H54 (cell line): ENCODE measurements at regions not wholly inside any gene's neighbourhood (a gene's known extent, or its start where the extent isn't known, plus 50 kb on each side); places are given as distances from the start of the nearest gene placed in this dataset.
"Not testable (repeated sequence)": the region's sequence is repeated elsewhere in the genome, so short reads cannot be mapped to it uniquely, and the experiment has no call there.

Experiments
- DNase-seq: peaks from one replicate; pipeline ENCODE4 v3.0.0; 2011; ENCODE audit warnings: low spot score, mixed read lengths; ENCODE audit not compliant: insufficient read length
- FAIRE-seq: peaks from 3 replicates; lab custom pipeline; 2011; peaks lifted over from hg19 to GRCh38; lab: Jason Lieb, UNC
- POLR2A ChIP-seq: IDR thresholded peaks from 2 replicates; pipeline ENCODE4 v1.6.1; 2011; ENCODE audit warnings: low read depth, mild to moderate bottlenecking, low read length

DNA sequence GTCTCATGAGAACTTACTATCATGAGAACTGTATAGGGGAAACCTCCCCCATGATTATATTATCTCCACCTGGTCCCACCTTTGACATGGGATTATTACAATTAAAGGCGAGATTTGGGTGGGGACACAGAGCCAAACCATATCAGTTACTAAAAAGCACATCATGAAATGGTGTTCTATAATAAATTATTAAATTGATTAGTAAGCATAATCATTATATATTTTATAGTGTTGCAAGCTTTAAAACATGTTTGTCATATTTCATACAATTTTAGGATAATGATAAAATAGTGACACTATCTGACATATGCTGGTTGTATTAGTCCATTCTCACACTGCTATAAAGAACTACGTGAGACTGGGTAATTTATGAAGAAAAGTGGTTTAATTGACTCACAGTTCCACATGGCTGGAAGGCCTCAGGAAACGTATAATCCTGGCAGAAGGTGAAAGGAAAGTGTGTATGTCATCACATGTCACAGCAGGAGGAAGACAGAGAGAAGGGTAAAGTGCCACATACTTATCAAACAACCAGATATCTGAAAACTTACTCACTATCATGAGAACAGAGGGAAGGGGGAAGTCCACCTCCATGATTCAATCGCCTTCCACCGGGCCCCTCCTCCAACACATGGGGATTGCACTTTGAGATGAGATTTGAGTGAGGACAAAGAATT is 539.2 kb upstream of the OLFM3 start:
- FAIRE-seq = no peak
- no peak for DNase-seq
- no peak for TF ChIP-seq POLR2A

- no peak for TF ChIP-seq POLR2A
- DNase-seq (no peak), FAIRE-seq (no peak)
These were observed 534.3 kb upstream of the OLFM3 start for GRCh38 chr1:102531036-102531435.

DNA sequence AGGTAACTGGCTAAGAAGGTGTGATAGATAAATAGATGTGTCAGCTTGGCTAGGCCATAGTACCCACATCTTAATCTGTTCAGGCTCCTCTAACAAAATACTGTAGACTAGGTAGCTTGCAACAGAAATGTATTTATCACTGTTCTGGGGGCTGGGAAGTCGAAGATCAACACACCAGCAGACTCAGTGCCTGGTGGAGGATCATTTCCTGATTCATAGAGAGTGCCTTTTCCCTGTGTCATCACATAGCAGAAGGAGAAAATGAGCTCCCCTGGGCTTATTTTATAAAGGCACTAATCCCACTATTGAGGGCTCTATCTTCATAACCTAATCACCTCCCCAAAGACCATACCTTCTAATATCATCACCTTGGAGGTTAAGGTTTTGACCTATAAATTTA is 532.7 kb upstream of the OLFM3 start:
- TF ChIP-seq POLR2A = no peak
- FAIRE-seq (no peak), DNase-seq (no peak)

DNA sequence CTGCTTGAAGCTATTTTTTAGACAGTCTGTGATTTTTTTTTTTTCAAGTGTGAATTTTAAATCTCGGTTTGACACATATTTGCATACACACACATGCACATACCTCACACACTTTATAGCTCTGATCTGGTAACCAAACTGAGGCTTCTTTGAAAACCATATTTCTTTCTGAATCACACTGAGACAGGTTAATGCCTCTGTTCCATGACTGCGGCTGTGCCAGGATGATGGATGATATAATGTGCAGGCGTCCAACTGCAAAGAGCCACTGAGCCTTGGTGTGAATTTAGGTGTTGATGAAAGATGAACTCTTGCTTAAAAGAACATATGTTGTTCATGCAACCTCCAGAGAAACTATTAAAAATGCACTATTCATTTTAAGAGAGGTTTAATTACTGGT is 504.0 kb upstream of the OLFM3 start:
- no peak for TF ChIP-seq POLR2A
- DNase-seq (no peak), FAIRE-seq (no peak)

DNA sequence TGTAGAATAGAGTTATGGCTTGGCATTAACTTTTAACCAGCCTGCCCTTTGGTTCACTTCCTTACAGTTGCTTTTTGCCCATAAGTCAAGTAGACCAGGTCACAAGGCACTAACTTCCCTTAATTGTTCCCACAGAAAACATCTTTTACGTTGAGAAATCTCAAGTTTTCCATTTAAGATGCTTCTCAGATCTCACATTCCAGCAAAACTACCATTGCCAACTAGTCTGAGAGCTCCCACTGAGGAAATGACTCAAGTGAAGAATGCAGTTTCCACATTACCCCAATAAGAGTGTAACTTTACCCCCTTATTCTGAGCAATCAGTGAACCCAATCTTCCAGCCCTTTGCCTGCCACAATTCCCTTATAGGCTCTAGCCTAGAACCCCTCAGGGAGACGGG is 502.2 kb upstream of the OLFM3 start:
- no peak for DNase-seq
- no peak for TF ChIP-seq POLR2A

GRCh38 chr1:102497810-102498209 is 501.1 kb upstream of the OLFM3 start:
- not testable (repeated sequence) for FAIRE-seq, DNase-seq

More for the DNA sequence above, 502.2 kb upstream of the OLFM3 start:
- FAIRE-seq = no peak

DNA sequence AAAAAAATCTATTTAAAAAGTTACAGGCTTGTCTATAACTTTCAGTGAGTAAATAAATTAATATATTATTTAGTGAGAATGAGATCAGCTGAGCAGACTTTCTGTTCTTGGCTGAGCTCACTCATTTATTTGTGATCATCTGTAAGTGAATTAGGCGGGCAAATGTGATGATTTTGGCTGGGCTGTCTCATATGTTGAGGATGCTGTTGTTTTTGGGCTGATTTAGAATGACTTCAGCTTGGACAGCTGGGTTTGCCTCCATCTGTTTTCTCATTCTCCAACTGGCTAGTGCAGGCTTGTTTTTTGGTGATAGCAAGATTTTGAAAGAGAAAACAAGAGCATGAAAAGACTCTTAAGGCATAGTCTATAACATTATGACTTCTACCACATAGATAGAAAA is 475.8 kb upstream of the OLFM3 start:
- TF ChIP-seq POLR2A = no peak
- no peak for FAIRE-seq
- no peak for DNase-seq

- DNase-seq = no peak
- no peak for TF ChIP-seq POLR2A
- FAIRE-seq = no peak
These were observed 474.0 kb upstream of the OLFM3 start for GRCh38 chr1:102470767-102471166.

- DNase-seq (no peak), FAIRE-seq (no peak)
- TF ChIP-seq POLR2A = no peak
These were observed 469.8 kb upstream of the OLFM3 start for GRCh38 chr1:102466487-102466886.

GRCh38 chr1:102463328-102463727 is 466.6 kb upstream of the OLFM3 start:
- FAIRE-seq (no peak), DNase-seq (no peak)
- TF ChIP-seq POLR2A = no peak

DNA sequence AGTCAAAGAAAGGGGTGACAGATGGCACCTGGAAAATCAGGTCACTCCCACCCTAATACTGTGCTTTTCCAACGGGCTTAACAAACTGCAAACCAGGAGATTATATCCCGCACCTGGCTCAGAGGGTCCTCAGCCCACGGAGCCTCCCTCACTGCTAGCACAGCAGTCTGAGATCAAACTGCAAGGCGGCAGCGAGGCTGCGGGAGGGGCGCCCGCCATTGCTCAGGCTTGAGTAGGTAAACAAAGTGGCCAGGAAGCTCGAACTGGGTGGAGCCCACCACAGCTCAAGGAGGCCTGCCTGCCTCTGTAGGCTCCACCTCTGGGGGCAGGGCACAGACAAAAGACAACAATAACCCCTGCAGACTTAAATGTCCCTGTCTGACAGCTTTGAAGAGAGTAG is 445.6 kb upstream of the OLFM3 start:
- not testable (repeated sequence) for DNase-seq, FAIRE-seq

DNA sequence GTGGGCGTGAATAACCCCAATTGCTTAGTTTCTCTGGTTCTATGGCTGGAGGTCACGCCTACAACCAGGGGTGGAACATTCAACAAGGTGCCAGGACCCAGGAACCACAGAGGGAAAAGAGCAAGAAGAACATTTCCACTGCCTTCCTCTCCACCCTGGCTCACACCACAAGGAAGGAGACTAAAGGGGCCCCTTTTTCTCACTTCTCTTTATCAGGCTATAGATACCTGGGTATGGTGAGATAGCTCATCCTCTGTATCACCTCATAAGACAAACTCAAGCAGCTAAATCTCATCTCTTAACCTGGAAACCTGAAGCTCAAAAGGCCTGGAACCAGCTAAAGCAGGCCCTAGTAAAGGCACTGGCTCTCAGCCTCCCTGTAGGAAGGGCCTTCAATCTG is 438.8 kb upstream of the OLFM3 start:
- FAIRE-seq = no peak

DNA sequence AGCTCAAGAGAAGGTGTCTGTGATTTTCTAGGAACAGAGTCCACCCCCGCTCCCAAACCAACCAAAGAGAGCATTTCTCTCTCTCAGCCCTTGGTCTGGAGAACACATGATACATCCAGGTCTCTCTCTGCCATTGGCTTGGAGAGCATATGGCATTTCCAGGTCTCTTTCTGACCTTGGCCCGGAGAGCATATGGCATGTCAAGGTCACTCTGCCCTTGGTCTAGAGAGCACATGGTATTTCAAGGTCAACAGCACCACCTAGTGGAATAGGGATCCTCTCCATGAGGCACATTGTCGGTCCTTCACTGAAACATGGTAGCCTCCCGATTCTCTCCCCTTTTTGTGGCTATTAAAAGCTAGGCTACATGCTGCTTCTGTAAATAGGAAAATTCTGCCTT is 437.7 kb upstream of the OLFM3 start:
- FAIRE-seq (peak; percentile 11), DNase-seq (peak; percentile 0)
- no peak for TF ChIP-seq POLR2A

More for the DNA sequence above, 438.8 kb upstream of the OLFM3 start:
- TF ChIP-seq POLR2A = no peak
- no peak for DNase-seq

GRCh38 chr1:102431253-102431652 is 434.5 kb upstream of the OLFM3 start:
- TF ChIP-seq POLR2A = no peak
- no peak for FAIRE-seq
- DNase-seq = no peak

GRCh38 chr1:102420034-102420433 is 423.3 kb upstream of the OLFM3 start:
- DNase-seq (no peak), FAIRE-seq (no peak)
- TF ChIP-seq POLR2A = no peak
